ENCODE measurements at regions not wholly inside any gene's neighbourhood (a gene's known extent, or its start where the extent isn't known, plus 50 kb on each side); places are given as distances from the start of the nearest gene placed in this dataset.

DNA sequence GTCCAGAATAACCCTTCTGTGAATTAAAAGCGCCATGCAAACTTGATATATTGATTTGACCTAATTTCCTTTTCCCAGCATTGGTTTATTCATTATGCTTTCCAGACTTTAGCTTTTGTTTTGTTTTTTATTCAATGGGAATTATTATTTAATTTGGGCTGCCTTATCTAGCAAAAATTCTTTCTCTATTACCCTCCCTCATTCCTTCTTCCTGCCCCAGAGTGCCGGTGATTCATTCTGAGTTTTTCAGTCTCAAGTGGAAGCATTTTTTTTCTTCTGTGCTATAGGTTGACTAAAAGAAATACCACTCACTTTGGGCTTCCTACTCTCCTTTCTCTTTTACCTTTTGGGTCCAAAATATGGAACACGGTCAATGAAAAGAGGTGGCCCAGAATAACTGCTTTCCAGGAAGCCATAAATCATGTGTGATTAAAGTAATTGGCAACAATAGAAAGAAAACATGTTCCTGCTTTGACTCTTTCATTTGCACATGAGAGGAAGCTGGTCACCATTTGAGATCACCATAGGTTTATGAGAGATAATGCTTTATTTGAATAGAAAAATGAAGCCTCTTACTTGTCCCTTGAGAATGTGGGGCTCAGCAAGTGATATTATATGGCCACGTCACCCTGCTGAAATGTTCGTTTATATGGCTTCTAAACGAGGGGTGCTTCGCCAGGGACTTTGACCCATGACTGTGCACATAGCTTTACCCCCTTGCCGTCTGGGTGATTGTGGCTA, 422.8 kb upstream of the ZEB2 start:
- TF ChIP-seq CTCF (conservative IDR thresholded peaks at IDR 0.05; ENCODE audit: low read depth in 2 of 2), result no peak
- no peak for TF ChIP-seq POLR2AphosphoS5 (IDR thresholded peaks at IDR 0.05; ENCODE audit: low read depth)
- TF ChIP-seq, protein P1, sequence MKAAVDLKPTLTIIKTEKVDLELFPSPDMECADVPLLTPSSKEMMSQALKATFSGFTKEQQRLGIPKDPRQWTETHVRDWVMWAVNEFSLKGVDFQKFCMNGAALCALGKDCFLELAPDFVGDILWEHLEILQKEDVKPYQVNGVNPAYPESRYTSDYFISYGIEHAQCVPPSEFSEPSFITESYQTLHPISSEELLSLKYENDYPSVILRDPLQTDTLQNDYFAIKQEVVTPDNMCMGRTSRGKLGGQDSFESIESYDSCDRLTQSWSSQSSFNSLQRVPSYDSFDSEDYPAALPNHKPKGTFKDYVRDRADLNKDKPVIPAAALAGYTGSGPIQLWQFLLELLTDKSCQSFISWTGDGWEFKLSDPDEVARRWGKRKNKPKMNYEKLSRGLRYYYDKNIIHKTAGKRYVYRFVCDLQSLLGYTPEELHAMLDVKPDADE (IDR thresholded peaks at IDR 0.05), result no peak
- no peak for TF ChIP-seq JUNB (IDR thresholded peaks at IDR 0.05; ENCODE audit: unreplicated experiment)
- TF ChIP-seq REST (IDR thresholded peaks at IDR 0.05; ENCODE audit: unreplicated experiment), result no peak
- no peak for TF ChIP-seq EZH2 (IDR thresholded peaks at IDR 0.05; ENCODE audit: low read depth, unreplicated experiment)
- no peak for TF ChIP-seq EZH2phosphoT487 (IDR thresholded peaks at IDR 0.05; ENCODE audit: unreplicated experiment)
- TF ChIP-seq, protein P2, sequence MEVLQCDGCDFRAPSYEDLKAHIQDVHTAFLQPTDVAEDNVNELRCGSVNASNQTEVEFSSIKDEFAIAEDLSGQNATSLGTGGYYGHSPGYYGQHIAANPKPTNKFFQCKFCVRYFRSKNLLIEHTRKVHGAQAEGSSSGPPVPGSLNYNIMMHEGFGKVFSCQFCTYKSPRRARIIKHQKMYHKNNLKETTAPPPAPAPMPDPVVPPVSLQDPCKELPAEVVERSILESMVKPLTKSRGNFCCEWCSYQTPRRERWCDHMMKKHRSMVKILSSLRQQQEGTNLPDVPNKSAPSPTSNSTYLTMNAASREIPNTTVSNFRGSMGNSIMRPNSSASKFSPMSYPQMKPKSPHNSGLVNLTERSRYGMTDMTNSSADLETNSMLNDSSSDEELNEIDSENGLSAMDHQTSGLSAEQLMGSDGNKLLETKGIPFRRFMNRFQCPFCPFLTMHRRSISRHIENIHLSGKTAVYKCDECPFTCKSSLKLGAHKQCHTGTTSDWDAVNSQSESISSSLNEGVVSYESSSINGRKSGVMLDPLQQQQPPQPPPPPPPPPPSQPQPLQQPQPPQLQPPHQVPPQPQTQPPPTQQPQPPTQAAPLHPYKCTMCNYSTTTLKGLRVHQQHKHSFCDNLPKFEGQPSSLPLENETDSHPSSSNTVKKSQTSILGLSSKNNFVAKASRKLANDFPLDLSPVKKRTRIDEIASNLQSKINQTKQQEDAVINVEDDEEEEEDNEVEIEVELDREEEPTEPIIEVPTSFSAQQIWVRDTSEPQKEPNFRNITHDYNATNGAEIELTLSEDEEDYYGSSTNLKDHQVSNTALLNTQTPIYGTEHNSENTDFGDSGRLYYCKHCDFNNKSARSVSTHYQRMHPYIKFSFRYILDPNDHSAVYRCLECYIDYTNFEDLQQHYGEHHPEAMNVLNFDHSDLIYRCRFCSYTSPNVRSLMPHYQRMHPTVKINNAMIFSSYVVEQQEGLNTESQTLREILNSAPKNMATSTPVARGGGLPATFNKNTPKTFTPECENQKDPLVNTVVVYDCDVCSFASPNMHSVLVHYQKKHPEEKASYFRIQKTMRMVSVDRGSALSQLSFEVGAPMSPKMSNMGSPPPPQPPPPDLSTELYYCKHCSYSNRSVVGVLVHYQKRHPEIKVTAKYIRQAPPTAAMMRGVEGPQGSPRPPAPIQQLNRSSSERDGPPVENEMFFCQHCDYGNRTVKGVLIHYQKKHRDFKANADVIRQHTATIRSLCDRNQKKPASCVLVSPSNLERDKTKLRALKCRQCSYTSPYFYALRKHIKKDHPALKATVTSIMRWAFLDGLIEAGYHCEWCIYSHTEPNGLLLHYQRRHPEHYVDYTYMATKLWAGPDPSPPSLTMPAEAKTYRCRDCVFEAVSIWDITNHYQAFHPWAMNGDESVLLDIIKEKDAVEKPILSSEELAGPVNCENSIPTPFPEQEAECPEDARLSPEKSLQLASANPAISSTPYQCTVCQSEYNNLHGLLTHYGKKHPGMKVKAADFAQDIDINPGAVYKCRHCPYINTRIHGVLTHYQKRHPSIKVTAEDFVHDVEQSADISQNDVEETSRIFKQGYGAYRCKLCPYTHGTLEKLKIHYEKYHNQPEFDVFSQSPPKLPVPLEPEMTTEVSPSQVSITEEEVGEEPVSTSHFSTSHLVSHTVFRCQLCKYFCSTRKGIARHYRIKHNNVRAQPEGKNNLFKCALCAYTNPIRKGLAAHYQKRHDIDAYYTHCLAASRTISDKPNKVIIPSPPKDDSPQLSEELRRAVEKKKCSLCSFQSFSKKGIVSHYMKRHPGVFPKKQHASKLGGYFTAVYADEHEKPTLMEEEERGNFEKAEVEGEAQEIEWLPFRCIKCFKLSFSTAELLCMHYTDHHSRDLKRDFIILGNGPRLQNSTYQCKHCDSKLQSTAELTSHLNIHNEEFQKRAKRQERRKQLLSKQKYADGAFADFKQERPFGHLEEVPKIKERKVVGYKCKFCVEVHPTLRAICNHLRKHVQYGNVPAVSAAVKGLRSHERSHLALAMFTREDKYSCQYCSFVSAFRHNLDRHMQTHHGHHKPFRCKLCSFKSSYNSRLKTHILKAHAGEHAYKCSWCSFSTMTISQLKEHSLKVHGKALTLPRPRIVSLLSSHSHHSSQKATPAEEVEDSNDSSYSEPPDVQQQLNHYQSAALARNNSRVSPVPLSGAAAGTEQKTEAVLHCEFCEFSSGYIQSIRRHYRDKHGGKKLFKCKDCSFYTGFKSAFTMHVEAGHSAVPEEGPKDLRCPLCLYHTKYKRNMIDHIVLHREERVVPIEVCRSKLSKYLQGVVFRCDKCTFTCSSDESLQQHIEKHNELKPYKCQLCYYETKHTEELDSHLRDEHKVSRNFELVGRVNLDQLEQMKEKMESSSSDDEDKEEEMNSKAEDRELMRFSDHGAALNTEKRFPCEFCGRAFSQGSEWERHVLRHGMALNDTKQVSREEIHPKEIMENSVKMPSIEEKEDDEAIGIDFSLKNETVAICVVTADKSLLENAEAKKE (CRISPR knock-in tag; IDR thresholded peaks at IDR 0.05), result no peak

All from GM23338 (cell line).